ENCODE measurements at regions not wholly inside any gene's neighbourhood (a gene's known extent, or its start where the extent isn't known, plus 50 kb on each side); places are given as distances from the start of the nearest gene placed in this dataset.

- no peak overlapping the region for H3K27ac ChIP-seq (ENCODE audit: low read depth, low read length)
- H3K27me3 ChIP-seq (ENCODE audit: control insufficient read depth, insufficient read depth, low read length): no peaks in the 10 kb centered on the region
- H3K4me3 ChIP-seq (ENCODE audit: low read depth, low read length): no peak overlapping the region
Observed at GRCh38 chr1:81230983-81231728, 569.6 kb upstream of the ADGRL2 start.

GRCh38 chr1:81228926-81229325 is 571.8 kb upstream of the ADGRL2 start:
- Histone ChIP-seq H3K27me3 (ENCODE audit: control insufficient read depth, insufficient read depth, low read length) (no peaks in the 10 kb centered on the region), H3K4me3 (ENCODE audit: low read depth, low read length) (no peak overlapping the region), H3K4me1 (ENCODE audit: control insufficient read depth, insufficient read depth, low read length) (peaks cover 39% of the 10 kb centered on the region), H3K9ac (ENCODE audit: low read depth, low read length) (no peak overlapping the region), H3K36me3 (ENCODE audit: control insufficient read depth, insufficient read depth, low read length) (no peaks in the 10 kb centered on the region), H3K27ac (ENCODE audit: low read depth, low read length) (no peak overlapping the region), H3K9me3 (ENCODE audit: control insufficient read depth, insufficient read depth, low read length) (no peaks in the 10 kb centered on the region)

More at GRCh38 chr1:81230983-81231728, 569.6 kb upstream of the ADGRL2 start:
- H3K9me3 ChIP-seq (ENCODE audit: control insufficient read depth, insufficient read depth, low read length): no peaks in the 10 kb centered on the region
- H3K36me3 ChIP-seq (ENCODE audit: control insufficient read depth, insufficient read depth, low read length): no peaks in the 10 kb centered on the region
- peaks cover 35% of the 10 kb centered on the region for H3K4me1 ChIP-seq (ENCODE audit: control insufficient read depth, insufficient read depth, low read length)
- H3K9ac ChIP-seq (ENCODE audit: low read depth, low read length): no peak overlapping the region

GRCh38 chr1:81226603-81226928 is 574.2 kb upstream of the ADGRL2 start:
- no peaks in the 10 kb centered on the region for H3K9me3 ChIP-seq (ENCODE audit: control insufficient read depth, insufficient read depth, low read length)
- H3K27me3 ChIP-seq (ENCODE audit: control insufficient read depth, insufficient read depth, low read length): no peaks in the 10 kb centered on the region
- no peak overlapping the region for H3K9ac ChIP-seq (ENCODE audit: low read depth, low read length)
- no peak overlapping the region for H3K4me3 ChIP-seq (ENCODE audit: low read depth, low read length)
- H3K4me1 ChIP-seq (ENCODE audit: control insufficient read depth, insufficient read depth, low read length): peaks cover 23% of the 10 kb centered on the region
- no peaks in the 10 kb centered on the region for H3K36me3 ChIP-seq (ENCODE audit: control insufficient read depth, insufficient read depth, low read length)
- H3K27ac ChIP-seq (ENCODE audit: low read depth, low read length): no peak overlapping the region

DNA sequence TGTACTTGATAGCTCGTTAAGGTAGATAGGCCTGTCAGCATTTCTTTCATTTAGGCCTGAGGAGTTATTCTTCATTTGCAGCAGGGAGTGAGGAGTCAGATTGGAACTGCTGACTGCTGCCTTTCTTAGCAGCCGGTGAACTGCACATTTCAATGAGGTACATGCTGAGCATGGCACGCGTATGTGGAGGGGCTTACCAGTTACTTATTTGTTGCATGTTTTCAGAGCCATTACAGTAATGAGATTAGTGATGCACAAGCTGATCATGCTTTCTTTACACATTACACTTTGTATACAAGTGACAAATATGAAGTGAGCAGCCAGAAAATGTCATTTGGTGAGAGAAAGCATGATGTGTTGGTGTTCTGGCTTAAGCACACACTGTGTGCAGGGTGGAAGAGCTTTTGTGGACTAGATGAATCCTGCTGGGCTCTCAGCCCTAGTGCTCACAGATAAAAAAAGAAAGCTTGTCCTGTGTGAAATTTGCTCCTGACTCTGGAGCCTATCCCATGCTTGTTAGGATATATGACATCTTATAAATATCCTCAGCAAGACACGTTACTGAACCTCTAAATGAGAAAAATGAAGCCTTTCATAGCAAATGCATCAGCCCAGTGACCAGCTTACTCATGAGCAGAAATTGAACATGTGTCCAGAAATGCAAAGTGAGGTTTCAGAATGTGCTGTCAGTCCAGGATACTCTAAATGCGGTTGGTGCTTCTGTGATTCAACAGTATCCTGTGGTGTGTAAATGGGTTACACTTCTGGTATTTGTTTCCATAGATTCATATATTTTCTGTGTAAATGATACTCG is 574.7 kb upstream of the ADGRL2 start:
- Histone ChIP-seq H3K9ac (ENCODE audit: low read depth, low read length) (no peak overlapping the region), H3K27me3 (ENCODE audit: control insufficient read depth, insufficient read depth, low read length) (no peaks in the 10 kb centered on the region), H3K4me3 (ENCODE audit: low read depth, low read length) (no peak overlapping the region), H3K27ac (ENCODE audit: low read depth, low read length) (peak overlapping the region; percentile 32), H3K36me3 (ENCODE audit: control insufficient read depth, insufficient read depth, low read length) (no peaks in the 10 kb centered on the region), H3K9me3 (ENCODE audit: control insufficient read depth, insufficient read depth, low read length) (no peaks in the 10 kb centered on the region), H3K4me1 (ENCODE audit: control insufficient read depth, insufficient read depth, low read length) (peaks cover 17% of the 10 kb centered on the region)

GRCh38 chr1:81224222-81224621 is 576.5 kb upstream of the ADGRL2 start:
- no peak overlapping the region for H3K4me3 ChIP-seq (ENCODE audit: low read depth, low read length)
- no peak overlapping the region for H3K27ac ChIP-seq (ENCODE audit: low read depth, low read length)
- H3K9me3 ChIP-seq (ENCODE audit: control insufficient read depth, insufficient read depth, low read length): no peaks in the 10 kb centered on the region
- H3K9ac ChIP-seq (ENCODE audit: low read depth, low read length): no peak overlapping the region
- H3K4me1 ChIP-seq (ENCODE audit: control insufficient read depth, insufficient read depth, low read length): peaks cover 14% of the 10 kb centered on the region
- H3K36me3 ChIP-seq (ENCODE audit: control insufficient read depth, insufficient read depth, low read length): no peaks in the 10 kb centered on the region
- H3K27me3 ChIP-seq (ENCODE audit: control insufficient read depth, insufficient read depth, low read length): no peaks in the 10 kb centered on the region

GRCh38 chr1:81221564-81221963 is 579.2 kb upstream of the ADGRL2 start:
- Histone ChIP-seq H3K27ac (ENCODE audit: low read depth, low read length) (no peak overlapping the region), H3K4me1 (ENCODE audit: control insufficient read depth, insufficient read depth, low read length) (peaks cover 23% of the 10 kb centered on the region), H3K9me3 (ENCODE audit: control insufficient read depth, insufficient read depth, low read length) (no peaks in the 10 kb centered on the region), H3K4me3 (ENCODE audit: low read depth, low read length) (no peak overlapping the region), H3K36me3 (ENCODE audit: control insufficient read depth, insufficient read depth, low read length) (no peaks in the 10 kb centered on the region), H3K9ac (ENCODE audit: low read depth, low read length) (no peak overlapping the region), H3K27me3 (ENCODE audit: control insufficient read depth, insufficient read depth, low read length) (no peaks in the 10 kb centered on the region)

DNA sequence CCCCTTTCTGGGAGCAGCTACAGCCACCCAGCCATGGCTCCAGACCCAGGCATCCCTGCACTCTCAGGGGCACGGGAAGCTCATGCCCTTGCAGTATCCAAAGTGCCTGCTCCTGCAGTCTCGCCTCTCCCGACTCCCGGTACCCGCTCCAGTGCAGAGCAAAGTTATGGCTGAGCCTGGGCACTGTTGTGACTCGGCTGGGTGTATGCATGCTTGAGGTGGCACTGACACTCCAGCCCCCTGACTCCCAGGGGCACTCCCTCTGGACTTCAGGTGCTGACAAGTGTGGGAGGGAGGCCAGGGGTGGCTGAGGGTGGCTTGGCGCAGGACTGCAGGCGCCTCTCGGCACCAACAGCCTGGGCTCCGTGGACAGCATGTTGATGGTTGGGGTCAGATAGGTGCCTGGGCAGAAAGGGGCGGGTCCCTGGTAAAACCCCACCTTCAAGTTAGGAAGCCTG is 580.1 kb upstream of the ADGRL2 start:
- H3K4me1 ChIP-seq (ENCODE audit: control insufficient read depth, insufficient read depth, low read length): peaks cover 20% of the 10 kb centered on the region
- H3K36me3 ChIP-seq (ENCODE audit: control insufficient read depth, insufficient read depth, low read length): no peaks in the 10 kb centered on the region
- H3K9me3 ChIP-seq (ENCODE audit: control insufficient read depth, insufficient read depth, low read length): no peaks in the 10 kb centered on the region
- no peaks in the 10 kb centered on the region for H3K27me3 ChIP-seq (ENCODE audit: control insufficient read depth, insufficient read depth, low read length)
- no peak overlapping the region for H3K9ac ChIP-seq (ENCODE audit: low read depth, low read length)
- H3K4me3 ChIP-seq (ENCODE audit: low read depth, low read length): no peak overlapping the region
- H3K27ac ChIP-seq (ENCODE audit: low read depth, low read length): no peak overlapping the region

DNA sequence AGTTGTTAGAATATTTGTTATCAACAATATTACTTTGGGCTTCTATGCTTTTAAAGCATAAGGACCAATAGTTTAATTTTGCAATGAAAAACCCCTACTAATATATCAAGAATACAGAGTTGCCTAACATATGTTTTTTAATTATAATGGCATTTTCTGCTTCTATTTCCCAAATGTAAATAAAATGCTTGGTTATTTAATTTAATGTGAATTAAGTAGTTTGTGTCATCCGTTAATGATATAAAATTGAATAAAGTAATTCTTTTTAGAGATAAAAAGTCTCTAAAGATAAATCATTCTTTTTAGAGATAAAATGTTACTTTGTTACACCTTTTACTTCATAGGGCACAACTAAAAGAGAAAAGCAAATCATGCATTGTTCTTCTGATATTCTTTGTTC is 583.7 kb upstream of the ADGRL2 start:
- H3K27me3 ChIP-seq (ENCODE audit: control insufficient read depth, insufficient read depth, low read length): no peaks in the 10 kb centered on the region
- H3K4me1 ChIP-seq (ENCODE audit: control insufficient read depth, insufficient read depth, low read length): peaks cover 38% of the 10 kb centered on the region
- no peak overlapping the region for H3K27ac ChIP-seq (ENCODE audit: low read depth, low read length)
- no peaks in the 10 kb centered on the region for H3K9me3 ChIP-seq (ENCODE audit: control insufficient read depth, insufficient read depth, low read length)
- no peak overlapping the region for H3K9ac ChIP-seq (ENCODE audit: low read depth, low read length)
- H3K4me3 ChIP-seq (ENCODE audit: low read depth, low read length): no peak overlapping the region
- no peaks in the 10 kb centered on the region for H3K36me3 ChIP-seq (ENCODE audit: control insufficient read depth, insufficient read depth, low read length)

GRCh38 chr1:81213279-81213678 is 587.5 kb upstream of the ADGRL2 start:
- Histone ChIP-seq H3K4me1 (ENCODE audit: control insufficient read depth, insufficient read depth, low read length) (peaks cover 39% of the 10 kb centered on the region), H3K27ac (ENCODE audit: low read depth, low read length) (peak overlapping the region; percentile 82), H3K36me3 (ENCODE audit: control insufficient read depth, insufficient read depth, low read length) (no peaks in the 10 kb centered on the region), H3K9ac (ENCODE audit: low read depth, low read length) (no peak overlapping the region), H3K27me3 (ENCODE audit: control insufficient read depth, insufficient read depth, low read length) (no peaks in the 10 kb centered on the region), H3K4me3 (ENCODE audit: low read depth, low read length) (no peak overlapping the region), H3K9me3 (ENCODE audit: control insufficient read depth, insufficient read depth, low read length) (no peaks in the 10 kb centered on the region)

DNA sequence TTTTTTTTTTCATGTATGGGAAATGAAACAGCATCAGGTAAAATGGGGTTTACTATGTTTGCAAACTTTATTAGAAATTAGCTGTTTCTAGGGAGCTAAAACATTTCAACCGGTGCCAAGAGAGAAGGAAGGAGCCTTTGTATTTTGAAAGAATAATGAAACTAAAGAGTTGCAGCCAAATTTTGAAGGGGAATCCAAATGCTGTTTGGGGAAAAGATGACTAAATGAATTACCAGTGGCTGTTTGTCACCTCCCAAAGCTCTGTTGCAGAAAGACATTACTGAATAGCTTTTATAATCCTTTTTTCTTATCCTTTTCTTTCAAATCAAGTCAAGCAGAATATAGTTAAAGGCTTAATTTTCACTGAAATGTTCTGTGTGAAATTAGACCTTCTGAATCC is 591.3 kb upstream of the ADGRL2 start:
- no peak overlapping the region for H3K9ac ChIP-seq (ENCODE audit: low read depth, low read length)
- no peaks in the 10 kb centered on the region for H3K9me3 ChIP-seq (ENCODE audit: control insufficient read depth, insufficient read depth, low read length)
- no peak overlapping the region for H3K27ac ChIP-seq (ENCODE audit: low read depth, low read length)
- H3K36me3 ChIP-seq (ENCODE audit: control insufficient read depth, insufficient read depth, low read length): no peaks in the 10 kb centered on the region
- no peaks in the 10 kb centered on the region for H3K27me3 ChIP-seq (ENCODE audit: control insufficient read depth, insufficient read depth, low read length)
- peaks cover 32% of the 10 kb centered on the region for H3K4me1 ChIP-seq (ENCODE audit: control insufficient read depth, insufficient read depth, low read length)
- no peak overlapping the region for H3K4me3 ChIP-seq (ENCODE audit: low read depth, low read length)

- H3K9ac ChIP-seq (ENCODE audit: low read depth, low read length): no peak overlapping the region
Observed at GRCh38 chr1:81208441-81208840, 592.3 kb upstream of the ADGRL2 start.

More at GRCh38 chr1:81208441-81208840, 592.3 kb upstream of the ADGRL2 start:
- Histone ChIP-seq H3K36me3 (ENCODE audit: control insufficient read depth, insufficient read depth, low read length) (no peaks in the 10 kb centered on the region), H3K27ac (ENCODE audit: low read depth, low read length) (no peak overlapping the region), H3K27me3 (ENCODE audit: control insufficient read depth, insufficient read depth, low read length) (no peaks in the 10 kb centered on the region), H3K9me3 (ENCODE audit: control insufficient read depth, insufficient read depth, low read length) (no peaks in the 10 kb centered on the region), H3K4me1 (ENCODE audit: control insufficient read depth, insufficient read depth, low read length) (peaks cover 31% of the 10 kb centered on the region), H3K4me3 (ENCODE audit: low read depth, low read length) (no peak overlapping the region)

Data from HUES48 (cell line).